ENCODE measurements at regions not wholly inside any gene's neighbourhood (a gene's known extent, or its start where the extent isn't known, plus 50 kb on each side); places are given as distances from the start of the nearest gene placed in this dataset.

DNA sequence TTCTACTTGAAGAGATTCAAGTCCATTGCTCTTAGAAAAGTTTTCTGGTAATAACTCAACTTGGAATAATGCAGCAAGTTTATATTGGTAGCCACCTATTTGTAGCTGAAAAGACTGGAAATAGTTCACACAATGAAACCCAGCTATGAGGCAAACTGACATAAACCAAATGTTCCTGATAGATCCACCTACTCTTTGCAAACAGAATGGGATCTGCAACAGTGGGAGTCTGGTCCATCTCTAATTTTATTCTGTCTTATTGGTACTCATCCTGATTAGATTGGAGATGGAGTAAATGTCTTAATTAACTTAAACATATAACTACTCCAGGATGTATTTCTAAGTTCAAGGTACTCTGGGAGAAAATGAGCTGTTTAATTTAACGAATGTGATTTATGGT lies 438.0 kb downstream of the OLFM4 start:
- H3K4me1 ChIP-seq (ENCODE audit: insufficient read depth, low read length) = no peaks in the 10 kb centered on the region
- no peaks in the 10 kb centered on the region for H3K27me3 ChIP-seq (ENCODE audit: insufficient read depth, low read length)
- no peak overlapping the region for H3K4me3 ChIP-seq (ENCODE audit: insufficient read depth, low read length)
- no peak overlapping the region for H2AFZ ChIP-seq (ENCODE audit: low read length)
- no peak overlapping the region for H3K27ac ChIP-seq (ENCODE audit: low read depth, low read length)
- no peak for DNase-seq (ENCODE audit: insufficient read length, low spot score, missing footprints)
- H3K4me2 ChIP-seq (ENCODE audit: insufficient read depth, low read length) = no peak overlapping the region
- H4K20me1 ChIP-seq (ENCODE audit: insufficient read depth, low read length) = no peaks in the 10 kb centered on the region
- H3K36me3 ChIP-seq (ENCODE audit: insufficient read depth, low read length) = no peaks in the 10 kb centered on the region
- H3K79me2 ChIP-seq (ENCODE audit: insufficient read depth, low read length) = no peaks in the 10 kb centered on the region
- H3K9me3 ChIP-seq (ENCODE audit: low read depth, low read length) = no peaks in the 10 kb centered on the region
- TF ChIP-seq, protein P1, sequence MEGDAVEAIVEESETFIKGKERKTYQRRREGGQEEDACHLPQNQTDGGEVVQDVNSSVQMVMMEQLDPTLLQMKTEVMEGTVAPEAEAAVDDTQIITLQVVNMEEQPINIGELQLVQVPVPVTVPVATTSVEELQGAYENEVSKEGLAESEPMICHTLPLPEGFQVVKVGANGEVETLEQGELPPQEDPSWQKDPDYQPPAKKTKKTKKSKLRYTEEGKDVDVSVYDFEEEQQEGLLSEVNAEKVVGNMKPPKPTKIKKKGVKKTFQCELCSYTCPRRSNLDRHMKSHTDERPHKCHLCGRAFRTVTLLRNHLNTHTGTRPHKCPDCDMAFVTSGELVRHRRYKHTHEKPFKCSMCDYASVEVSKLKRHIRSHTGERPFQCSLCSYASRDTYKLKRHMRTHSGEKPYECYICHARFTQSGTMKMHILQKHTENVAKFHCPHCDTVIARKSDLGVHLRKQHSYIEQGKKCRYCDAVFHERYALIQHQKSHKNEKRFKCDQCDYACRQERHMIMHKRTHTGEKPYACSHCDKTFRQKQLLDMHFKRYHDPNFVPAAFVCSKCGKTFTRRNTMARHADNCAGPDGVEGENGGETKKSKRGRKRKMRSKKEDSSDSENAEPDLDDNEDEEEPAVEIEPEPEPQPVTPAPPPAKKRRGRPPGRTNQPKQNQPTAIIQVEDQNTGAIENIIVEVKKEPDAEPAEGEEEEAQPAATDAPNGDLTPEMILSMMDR (IDR thresholded peaks at IDR 0.05; ENCODE audit: extremely low read depth, low read depth, low read length) = no peak

DNA sequence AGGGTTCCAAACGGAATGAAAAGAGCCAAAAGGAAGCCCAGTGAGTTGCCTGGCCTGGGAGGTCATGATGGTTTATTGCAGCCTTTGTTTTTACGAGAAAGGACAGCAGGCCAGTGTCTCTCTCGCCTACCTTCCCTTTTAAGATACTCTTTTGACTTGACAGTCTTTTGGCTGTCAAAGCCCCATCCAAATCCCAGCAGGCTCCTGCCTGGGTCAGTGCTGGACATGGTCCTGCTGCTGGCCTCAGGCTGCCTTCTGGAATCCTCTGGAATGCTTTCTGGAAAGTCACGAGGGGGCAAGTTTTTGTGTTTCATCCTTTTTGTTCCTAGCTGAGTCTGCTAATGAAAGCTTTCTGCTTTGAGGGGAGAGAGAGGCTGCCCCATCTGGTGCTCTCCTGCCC lies 444.8 kb downstream of the OLFM4 start:
- TF ChIP-seq, protein P1 (IDR thresholded peaks at IDR 0.05; ENCODE audit: extremely low read depth, low read depth, low read length) = no peak
- Histone ChIP-seq H3K4me2 (ENCODE audit: insufficient read depth, low read length) (no peak overlapping the region), H3K9me3 (ENCODE audit: low read depth, low read length) (no peaks in the 10 kb centered on the region), H3K4me1 (ENCODE audit: insufficient read depth, low read length) (no peaks in the 10 kb centered on the region), H3K79me2 (ENCODE audit: insufficient read depth, low read length) (no peaks in the 10 kb centered on the region), H3K4me3 (ENCODE audit: insufficient read depth, low read length) (no peak overlapping the region), H3K27me3 (ENCODE audit: insufficient read depth, low read length) (no peaks in the 10 kb centered on the region), H2AFZ (ENCODE audit: low read length) (no peak overlapping the region), H3K36me3 (ENCODE audit: insufficient read depth, low read length) (no peaks in the 10 kb centered on the region), H3K27ac (ENCODE audit: low read depth, low read length) (no peak overlapping the region), H4K20me1 (ENCODE audit: insufficient read depth, low read length) (no peaks in the 10 kb centered on the region)
- no peak for DNase-seq (ENCODE audit: insufficient read length, low spot score, missing footprints)

DNA sequence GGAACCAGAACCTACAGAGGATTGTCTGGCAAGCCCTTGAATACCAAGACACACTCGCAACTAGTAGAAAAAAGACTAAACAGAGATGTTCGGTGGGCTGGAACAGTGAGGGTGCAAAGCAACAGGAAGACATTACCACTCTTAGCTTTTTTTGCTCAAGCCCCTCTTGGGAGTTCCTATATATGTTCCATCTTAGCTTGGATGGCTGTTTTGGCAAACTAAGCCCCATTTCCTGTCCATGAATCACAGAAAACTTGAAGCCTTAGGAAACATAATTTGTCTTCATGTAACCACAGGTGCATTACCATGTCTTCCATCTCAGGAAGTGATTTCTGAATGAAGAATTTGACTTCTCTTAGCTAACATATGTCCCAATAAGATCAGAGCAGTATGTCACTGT lies 446.3 kb downstream of the OLFM4 start:
- H2AFZ ChIP-seq (ENCODE audit: low read length) = no peak overlapping the region
- H3K27ac ChIP-seq (ENCODE audit: low read depth, low read length) = no peak overlapping the region
- DNase-seq (ENCODE audit: insufficient read length, low spot score, missing footprints) = no peak
- no peaks in the 10 kb centered on the region for H3K79me2 ChIP-seq (ENCODE audit: insufficient read depth, low read length)
- H3K4me1 ChIP-seq (ENCODE audit: insufficient read depth, low read length) = no peaks in the 10 kb centered on the region
- no peaks in the 10 kb centered on the region for H4K20me1 ChIP-seq (ENCODE audit: insufficient read depth, low read length)
- TF ChIP-seq, protein P1 (IDR thresholded peaks at IDR 0.05; ENCODE audit: extremely low read depth, low read depth, low read length) = no peak
- H3K9me3 ChIP-seq (ENCODE audit: low read depth, low read length) = no peaks in the 10 kb centered on the region
- H3K27me3 ChIP-seq (ENCODE audit: insufficient read depth, low read length) = no peaks in the 10 kb centered on the region
- H3K4me2 ChIP-seq (ENCODE audit: insufficient read depth, low read length) = no peak overlapping the region
- no peaks in the 10 kb centered on the region for H3K36me3 ChIP-seq (ENCODE audit: insufficient read depth, low read length)
- H3K4me3 ChIP-seq (ENCODE audit: insufficient read depth, low read length) = no peak overlapping the region

DNA sequence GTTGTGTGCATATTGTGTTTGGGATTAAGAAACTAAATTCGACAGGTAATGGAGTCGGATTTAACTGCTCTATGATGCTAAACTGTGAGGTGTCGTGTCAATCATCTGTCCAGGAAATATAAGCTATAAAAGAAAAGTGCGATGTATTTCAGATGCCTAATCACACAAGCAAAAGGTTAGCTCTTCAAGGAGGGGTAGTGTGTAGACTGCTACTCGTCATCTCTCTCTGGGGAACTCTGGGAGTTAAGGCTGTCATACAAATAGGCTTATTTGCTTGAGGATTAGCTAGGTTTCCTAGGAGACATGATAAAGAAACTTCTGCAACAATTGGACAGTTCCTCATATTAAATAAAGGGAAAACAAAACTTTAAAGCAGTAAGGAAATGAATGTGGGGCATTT lies 462.1 kb downstream of the OLFM4 start:
- Histone ChIP-seq H3K4me1 (ENCODE audit: insufficient read depth, low read length) (no peaks in the 10 kb centered on the region), H3K4me3 (ENCODE audit: insufficient read depth, low read length) (no peak overlapping the region), H3K79me2 (ENCODE audit: insufficient read depth, low read length) (no peaks in the 10 kb centered on the region), H2AFZ (ENCODE audit: low read length) (no peak overlapping the region), H3K9me3 (ENCODE audit: low read depth, low read length) (no peaks in the 10 kb centered on the region), H3K36me3 (ENCODE audit: insufficient read depth, low read length) (no peaks in the 10 kb centered on the region), H4K20me1 (ENCODE audit: insufficient read depth, low read length) (no peaks in the 10 kb centered on the region), H3K4me2 (ENCODE audit: insufficient read depth, low read length) (no peak overlapping the region), H3K27ac (ENCODE audit: low read depth, low read length) (no peak overlapping the region), H3K27me3 (ENCODE audit: insufficient read depth, low read length) (no peaks in the 10 kb centered on the region)
- DNase-seq (ENCODE audit: insufficient read length, low spot score, missing footprints) = no peak
- TF ChIP-seq, protein P1 (IDR thresholded peaks at IDR 0.05; ENCODE audit: extremely low read depth, low read depth, low read length) = no peak
